Suprapubic skin (tissue), 4 donors: ENCODE measurements at regions not wholly inside any gene's neighbourhood (a gene's known extent, or its start where the extent isn't known, plus 50 kb on each side); places are given as distances from the start of the nearest gene placed in this dataset.

ENCODE experiments used
- DNase-seq, 2 donors: peaks; one replicate each; pipeline ENCODE4 v3.0.0-alpha.2; 2019; ENCODE audit warnings: low spot score in 2 of 2
- H3K27ac ChIP-seq: fragments of 200-600 bp; sonication (generic); one replicate; pipeline ENCODE4 v1.5.1; 2019
- H3K27me3 ChIP-seq: fragments of 200-600 bp; sonication (generic); one replicate; pipeline ENCODE4 v1.5.1; 2019
- H3K36me3 ChIP-seq: fragments of 200-600 bp; sonication (generic); one replicate; pipeline ENCODE4 v1.5.1; 2019
- H3K4me1 ChIP-seq: fragments of 200-600 bp; sonication (generic); one replicate; pipeline ENCODE4 v1.5.1; 2019
- H3K4me3 ChIP-seq: fragments of 200-600 bp; sonication (generic); one replicate; pipeline ENCODE4 v1.5.1; 2019; ENCODE audit warnings: mild to moderate bottlenecking
- H3K9me3 ChIP-seq: fragments of 200-600 bp; sonication (generic); one replicate; pipeline ENCODE4 v1.5.1; 2019
- EP300 ChIP-seq: sonication (generic); formaldehyde crosslinking; IDR thresholded peaks from one replicate; pipeline ENCODE4 v1.6.1; 2017; ENCODE audit warnings: antibody characterized with exemption
- POLR2A ChIP-seq, 2 donors: fragments of 450-650 bp; IDR thresholded peaks; one replicate each; pipeline ENCODE4 v1.6.1; 2017; ENCODE audit warnings: antibody characterized with exemption in 2 of 2, mild to moderate bottlenecking in 2 of 2, moderate library complexity in 2 of 2
- POLR2AphosphoS5 ChIP-seq, 3 donors: sonication (generic); formaldehyde crosslinking; IDR thresholded peaks; one replicate each; pipeline ENCODE4 v1.6.1; 2017; ENCODE audit warnings: antibody characterized with exemption in 3 of 3
- WGBS: methylation state at CpG from one replicate; pipeline ENCODE4 v1.1.5; 2018; 5-methylcytosine and 5-hydroxymethylcytosine counted together
- TF ChIP-seq, protein P1 (sequence below), 2 donors: fragments of 200-600 bp in 1 of 2; fragments of 450-650 bp in 1 of 2; sonication (generic) in 1 of 2; IDR thresholded peaks; one replicate each; pipeline ENCODE4 v1.5.1; 2016 to 2019; ENCODE audit warnings: antibody characterized with exemption in 2 of 2, mild to moderate bottlenecking in 1 of 2, moderate library complexity in 1 of 2

DNA sequence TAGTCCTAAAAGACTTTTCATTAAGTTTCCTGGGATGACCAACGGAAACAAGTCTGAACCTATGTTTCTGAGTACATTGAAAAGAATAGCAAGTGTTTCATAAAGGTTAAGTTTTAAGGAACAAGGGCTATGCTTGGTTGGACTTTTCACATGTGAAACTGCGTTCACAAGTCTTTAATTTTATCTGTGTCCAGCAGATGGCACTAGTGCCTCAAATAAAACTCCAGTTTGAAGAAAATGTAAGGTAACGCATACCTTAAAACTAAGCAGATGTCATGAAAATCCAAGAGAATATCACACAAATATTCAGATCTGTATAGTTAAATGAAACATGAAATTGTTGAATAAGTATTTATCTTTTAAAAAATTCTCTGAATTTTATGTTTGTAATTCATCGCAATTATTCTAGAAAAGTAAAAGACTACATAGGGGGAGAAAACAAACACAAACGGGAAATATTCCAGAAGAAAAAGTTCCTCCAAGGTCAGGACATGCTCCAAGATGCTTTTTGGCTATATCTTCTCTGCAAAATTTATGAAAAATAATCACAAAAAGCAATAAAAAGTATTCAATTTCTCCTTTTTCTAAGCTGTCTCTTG, 89.6 kb upstream of the MAD2L1 start:
- Histone ChIP-seq H3K36me3 (no peaks in the 10 kb centered on the region), H3K4me1 (no peaks in the 10 kb centered on the region), H3K9me3 (no peaks in the 10 kb centered on the region), H3K27ac (no peak overlapping the region), H3K27me3 (no peaks in the 10 kb centered on the region), H3K4me3 (no peak overlapping the region)
- 24% methylated on average over 5 of the region's 5 CpGs for WGBS
- DNase-seq, result no peak
- TF ChIP-seq, protein P1, sequence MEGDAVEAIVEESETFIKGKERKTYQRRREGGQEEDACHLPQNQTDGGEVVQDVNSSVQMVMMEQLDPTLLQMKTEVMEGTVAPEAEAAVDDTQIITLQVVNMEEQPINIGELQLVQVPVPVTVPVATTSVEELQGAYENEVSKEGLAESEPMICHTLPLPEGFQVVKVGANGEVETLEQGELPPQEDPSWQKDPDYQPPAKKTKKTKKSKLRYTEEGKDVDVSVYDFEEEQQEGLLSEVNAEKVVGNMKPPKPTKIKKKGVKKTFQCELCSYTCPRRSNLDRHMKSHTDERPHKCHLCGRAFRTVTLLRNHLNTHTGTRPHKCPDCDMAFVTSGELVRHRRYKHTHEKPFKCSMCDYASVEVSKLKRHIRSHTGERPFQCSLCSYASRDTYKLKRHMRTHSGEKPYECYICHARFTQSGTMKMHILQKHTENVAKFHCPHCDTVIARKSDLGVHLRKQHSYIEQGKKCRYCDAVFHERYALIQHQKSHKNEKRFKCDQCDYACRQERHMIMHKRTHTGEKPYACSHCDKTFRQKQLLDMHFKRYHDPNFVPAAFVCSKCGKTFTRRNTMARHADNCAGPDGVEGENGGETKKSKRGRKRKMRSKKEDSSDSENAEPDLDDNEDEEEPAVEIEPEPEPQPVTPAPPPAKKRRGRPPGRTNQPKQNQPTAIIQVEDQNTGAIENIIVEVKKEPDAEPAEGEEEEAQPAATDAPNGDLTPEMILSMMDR (IDR thresholded peaks at IDR 0.05), result peak; percentile 31 to 45
- TF ChIP-seq POLR2AphosphoS5 (IDR thresholded peaks at IDR 0.05) (no peak), EP300 (no peak), POLR2A (IDR thresholded peaks at IDR 0.05) (no peak)

DNA sequence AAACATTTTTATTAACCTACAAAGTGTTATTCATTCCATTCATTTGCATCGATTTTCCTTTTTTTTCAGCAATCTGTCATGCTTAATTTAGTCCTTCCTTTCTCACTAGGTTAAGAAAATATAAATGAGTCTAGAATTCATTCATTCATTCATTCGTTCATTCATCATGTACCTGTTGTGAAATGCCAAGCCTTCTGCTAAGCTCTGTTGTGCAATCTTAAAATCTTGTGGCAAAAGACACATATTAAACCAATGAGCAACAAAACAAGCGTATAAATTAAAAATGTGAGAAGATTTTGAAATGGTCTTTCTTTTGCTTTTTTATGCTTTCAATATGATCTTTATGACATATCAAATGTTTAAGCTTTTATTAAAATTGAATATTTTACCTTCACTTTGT, 88.6 kb upstream of the MAD2L1 start:
- 78% methylated on average over 3 of the region's 3 CpGs for WGBS
- no peaks in the 10 kb centered on the region for H3K4me1 ChIP-seq
- H3K4me3 ChIP-seq, result no peak overlapping the region
- H3K9me3 ChIP-seq, result no peaks in the 10 kb centered on the region
- no peaks in the 10 kb centered on the region for H3K36me3 ChIP-seq
- DNase-seq, result no peak
- no peak overlapping the region for H3K27ac ChIP-seq
- H3K27me3 ChIP-seq, result no peaks in the 10 kb centered on the region
- no peak for TF ChIP-seq EP300
- TF ChIP-seq POLR2AphosphoS5 (IDR thresholded peaks at IDR 0.05), result no peak
- no peak for TF ChIP-seq POLR2A (IDR thresholded peaks at IDR 0.05)
- TF ChIP-seq, protein P1 (IDR thresholded peaks at IDR 0.05), result no peak

DNA sequence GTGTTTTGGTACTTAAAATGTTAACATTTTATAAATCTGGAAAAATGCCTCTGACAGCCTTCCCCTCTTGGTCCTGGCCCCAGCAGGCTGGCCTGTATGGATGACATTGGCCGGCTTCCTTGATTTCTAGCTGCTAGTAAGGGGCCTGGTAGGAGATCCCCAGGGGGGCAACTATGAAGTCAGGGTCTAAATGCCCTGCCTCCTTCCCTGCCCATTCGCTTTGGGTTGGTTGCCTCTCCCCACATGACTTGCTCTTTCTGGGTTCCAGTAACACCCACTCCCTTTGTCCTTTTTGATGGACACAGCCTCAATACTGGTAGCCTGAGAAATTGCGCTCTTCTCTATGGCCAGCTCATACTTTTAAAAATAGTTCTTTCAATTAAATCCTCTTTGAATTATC, 78.0 kb upstream of the MAD2L1 start:
- WGBS, result 91% methylated on average over 3 of the region's 3 CpGs
- H3K36me3 ChIP-seq, result no peaks in the 10 kb centered on the region
- H3K27me3 ChIP-seq, result no peaks in the 10 kb centered on the region
- TF ChIP-seq POLR2AphosphoS5 (IDR thresholded peaks at IDR 0.05) (no peak), POLR2A (IDR thresholded peaks at IDR 0.05) (no peak), EP300 (no peak)
- TF ChIP-seq, protein P1 (IDR thresholded peaks at IDR 0.05), result no peak
- H3K27ac ChIP-seq, result no peak overlapping the region
- H3K9me3 ChIP-seq, result no peaks in the 10 kb centered on the region
- no peaks in the 10 kb centered on the region for H3K4me1 ChIP-seq
- DNase-seq, result no peak
- H3K4me3 ChIP-seq, result no peak overlapping the region

DNA sequence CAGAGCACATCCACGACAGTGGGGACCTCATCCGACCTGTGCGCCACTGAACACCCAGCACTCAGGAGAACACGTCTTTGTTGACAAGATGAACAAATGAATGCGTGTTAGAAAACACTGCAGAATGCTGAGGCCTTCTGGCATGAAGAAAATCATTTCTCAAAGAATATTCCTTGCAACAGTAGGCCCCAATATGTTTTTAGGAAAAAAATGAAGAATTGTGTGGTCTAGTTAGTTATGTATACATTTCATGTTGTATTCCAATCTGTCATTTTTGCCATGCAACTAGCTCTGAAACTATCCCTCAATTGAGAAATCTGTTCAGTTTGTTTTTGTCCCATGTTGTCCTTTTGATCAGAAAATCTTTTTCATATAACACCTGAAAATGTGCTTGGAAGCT, 77.4 kb upstream of the MAD2L1 start:
- H3K27ac ChIP-seq, result no peak overlapping the region
- no peak for TF ChIP-seq EP300
- no peak for TF ChIP-seq POLR2AphosphoS5 (IDR thresholded peaks at IDR 0.05)
- TF ChIP-seq POLR2A (IDR thresholded peaks at IDR 0.05), result no peak
- TF ChIP-seq, protein P1 (IDR thresholded peaks at IDR 0.05), result no peak
- H3K4me1 ChIP-seq, result no peaks in the 10 kb centered on the region
- no peak overlapping the region for H3K4me3 ChIP-seq
- WGBS, result 77% methylated on average over 5 of the region's 5 CpGs
- no peak for DNase-seq
- H3K9me3 ChIP-seq, result no peaks in the 10 kb centered on the region
- no peaks in the 10 kb centered on the region for H3K36me3 ChIP-seq
- H3K27me3 ChIP-seq, result no peaks in the 10 kb centered on the region

DNA sequence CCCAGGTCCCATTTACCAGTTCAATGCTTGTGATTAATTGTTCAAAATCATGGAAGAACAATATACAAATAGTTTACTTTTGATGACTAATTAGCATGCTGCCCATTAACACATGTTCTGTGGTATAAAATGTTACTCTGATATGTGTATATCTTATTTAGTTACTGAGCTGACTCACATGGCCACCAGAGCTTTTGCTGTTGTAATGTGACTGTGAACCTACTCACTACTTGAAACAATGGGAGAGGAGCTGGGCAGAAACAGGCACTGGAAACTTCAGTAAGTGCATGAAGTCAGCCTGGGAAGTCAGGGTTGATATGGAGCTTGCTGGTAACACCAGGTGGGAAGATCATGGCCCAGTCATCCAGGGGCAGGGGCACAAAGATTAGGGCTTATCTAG, 72.7 kb upstream of the MAD2L1 start:
- Histone ChIP-seq H3K4me3 (no peak overlapping the region), H3K36me3 (no peaks in the 10 kb centered on the region), H3K27me3 (no peaks in the 10 kb centered on the region), H3K4me1 (no peaks in the 10 kb centered on the region), H3K9me3 (no peaks in the 10 kb centered on the region), H3K27ac (no peak overlapping the region)
- TF ChIP-seq POLR2AphosphoS5 (IDR thresholded peaks at IDR 0.05) (no peak), POLR2A (IDR thresholded peaks at IDR 0.05) (no peak), EP300 (no peak)
- TF ChIP-seq, protein P1 (IDR thresholded peaks at IDR 0.05), result no peak
- DNase-seq, result no peak
